ENCODE measurements at regions not wholly inside any gene's neighbourhood (a gene's known extent, or its start where the extent isn't known, plus 50 kb on each side); places are given as distances from the start of the nearest gene placed in this dataset.

DNA sequence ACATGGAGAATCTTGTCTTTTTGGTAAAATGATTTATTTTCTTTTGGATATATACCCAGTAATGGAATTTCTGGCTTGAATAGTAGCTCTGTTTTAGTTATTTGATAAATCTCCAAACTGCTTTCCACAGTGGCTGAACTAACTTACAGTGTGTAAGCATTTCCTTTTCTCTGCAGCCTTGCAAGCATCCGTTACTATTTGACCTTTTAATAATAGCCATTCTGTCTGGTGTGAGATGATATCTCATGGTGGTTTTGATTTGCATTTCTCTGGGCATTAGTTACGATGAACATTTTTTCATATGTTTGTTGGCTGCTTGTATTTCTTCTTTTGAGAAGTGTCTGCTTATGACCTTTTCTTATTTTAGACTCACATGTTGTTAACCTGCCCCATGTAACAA is 190.2 kb downstream of the GALR1 start:
- DNase-seq: no peak

DNA sequence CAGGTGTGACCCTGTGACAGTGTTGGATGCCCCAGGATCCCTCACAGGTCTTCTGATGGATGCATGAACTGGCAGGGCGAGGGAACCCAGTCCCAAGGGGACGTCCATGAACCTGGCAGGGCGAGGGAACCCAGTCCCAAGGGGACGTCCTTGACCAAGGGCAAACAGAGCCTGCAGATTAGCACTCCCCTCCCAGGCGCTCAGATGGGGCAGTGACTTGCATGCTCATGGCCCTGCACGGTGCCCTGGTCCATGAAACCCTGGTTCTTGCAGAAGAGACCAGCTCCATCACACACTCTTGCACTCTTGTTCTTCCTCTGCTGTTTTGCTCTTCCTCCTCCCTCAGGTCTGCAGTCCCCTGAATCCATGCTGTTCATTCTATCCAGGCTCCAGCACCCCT is 192.7 kb downstream of the GALR1 start:
- DNase-seq: no peak

DNA sequence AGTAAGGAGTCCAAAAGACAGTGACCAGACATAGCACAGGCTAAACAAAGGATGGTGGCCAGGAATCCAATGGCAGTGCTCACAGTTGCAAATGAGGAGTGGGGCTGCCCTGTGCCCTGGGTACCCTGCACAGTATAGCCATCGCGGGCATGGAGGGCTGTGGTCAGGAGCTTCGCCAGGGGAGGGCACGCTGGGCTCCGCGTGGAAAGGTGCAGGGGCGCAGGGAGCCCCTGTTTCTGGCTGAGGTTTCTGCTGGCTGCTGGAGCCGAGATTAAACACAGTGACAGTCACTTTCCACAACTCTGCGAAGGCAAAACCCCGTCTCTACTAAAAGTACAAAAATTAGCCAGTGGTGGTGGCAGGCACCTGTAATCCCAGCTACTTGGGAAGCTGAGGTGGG is 194.7 kb downstream of the GALR1 start:
- no peak for DNase-seq

DNA sequence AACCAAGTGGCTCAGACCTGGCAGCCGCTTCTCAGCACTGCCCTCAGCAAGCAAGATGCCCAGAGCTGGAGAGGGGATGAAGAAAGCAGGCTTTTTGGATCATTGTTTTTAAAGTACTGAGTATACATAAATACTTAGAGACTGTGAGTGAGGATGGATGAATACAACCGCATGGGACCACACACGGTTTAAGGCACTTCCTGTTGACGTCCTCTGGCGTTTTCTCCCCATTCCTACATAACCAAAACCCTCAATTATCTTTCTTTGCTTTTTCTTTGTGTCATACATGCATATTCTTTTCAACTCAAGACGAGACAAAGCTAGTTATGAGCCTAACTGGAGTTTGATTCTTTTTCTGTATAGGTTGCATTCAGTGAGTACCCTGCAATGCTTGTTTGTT is 198.4 kb downstream of the GALR1 start:
- no peak for DNase-seq

DNA sequence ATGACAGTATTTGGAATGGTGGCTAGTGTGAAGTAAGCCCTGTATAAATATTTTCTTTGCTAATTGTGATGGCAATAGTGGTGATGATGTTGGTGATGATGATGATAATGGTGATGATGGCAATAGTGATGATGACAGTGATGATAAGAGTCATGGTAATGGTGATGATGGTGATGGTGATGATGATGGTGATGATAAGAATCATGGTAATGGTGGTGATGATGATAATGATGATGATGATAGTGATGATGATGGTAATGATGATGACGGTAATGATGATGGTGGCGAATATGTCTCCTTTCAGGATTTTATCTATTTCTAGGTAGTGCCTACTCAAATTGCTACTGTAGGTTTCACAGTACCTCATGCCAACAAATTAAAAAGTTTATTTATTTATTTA is 205.4 kb downstream of the GALR1 start:
- DNase-seq: no peak

DNA sequence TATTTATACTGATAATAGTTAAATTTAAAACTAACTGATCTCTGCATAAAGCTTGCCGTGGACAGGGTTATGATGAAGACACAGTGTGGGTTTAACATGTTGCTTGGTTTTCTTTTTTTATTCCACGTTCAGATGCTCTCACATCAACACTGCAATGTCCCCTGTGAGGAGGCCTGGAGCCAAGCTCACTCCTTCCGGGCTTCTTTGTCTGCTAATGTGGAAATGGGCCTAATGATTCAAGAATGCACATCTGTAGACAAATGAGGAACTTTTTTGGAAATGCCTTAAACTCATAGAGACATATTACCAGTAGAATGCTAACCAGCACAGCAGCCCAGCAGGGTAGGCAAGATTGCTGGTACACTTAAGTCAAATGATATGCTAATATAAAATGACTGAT is 208.0 kb downstream of the GALR1 start:
- DNase-seq: no peak

DNA sequence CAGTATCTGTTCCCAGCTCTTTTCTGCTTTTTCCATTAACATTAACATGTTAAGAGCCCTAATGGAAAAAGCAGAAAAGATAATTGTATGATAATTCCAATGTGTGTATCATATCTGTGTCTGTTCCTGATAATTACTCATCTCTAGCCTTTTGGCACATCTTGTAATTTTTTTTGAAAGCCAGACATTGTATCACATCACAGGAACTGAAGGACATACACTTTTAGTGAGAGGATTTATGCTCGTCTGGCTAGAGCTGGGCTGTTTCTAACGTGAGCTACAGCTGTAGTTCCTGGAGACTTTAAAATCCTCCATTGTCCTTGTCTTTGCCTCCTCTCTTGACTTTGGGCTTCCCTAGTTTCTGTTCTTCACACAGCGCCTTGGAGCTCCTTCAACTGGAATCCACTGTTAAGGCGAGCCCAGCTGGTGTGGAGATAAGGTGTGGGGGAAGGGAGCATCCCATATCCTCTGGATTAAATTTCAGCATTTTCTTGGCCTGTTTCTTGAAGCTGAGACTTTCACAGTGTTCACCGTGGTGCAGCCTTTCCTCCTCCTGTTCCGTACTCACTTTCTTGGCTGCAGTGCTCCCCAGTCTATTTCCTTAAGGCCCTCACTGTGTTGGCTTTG is 211.5 kb downstream of the GALR1 start:
- DNase-seq: no peak

DNA sequence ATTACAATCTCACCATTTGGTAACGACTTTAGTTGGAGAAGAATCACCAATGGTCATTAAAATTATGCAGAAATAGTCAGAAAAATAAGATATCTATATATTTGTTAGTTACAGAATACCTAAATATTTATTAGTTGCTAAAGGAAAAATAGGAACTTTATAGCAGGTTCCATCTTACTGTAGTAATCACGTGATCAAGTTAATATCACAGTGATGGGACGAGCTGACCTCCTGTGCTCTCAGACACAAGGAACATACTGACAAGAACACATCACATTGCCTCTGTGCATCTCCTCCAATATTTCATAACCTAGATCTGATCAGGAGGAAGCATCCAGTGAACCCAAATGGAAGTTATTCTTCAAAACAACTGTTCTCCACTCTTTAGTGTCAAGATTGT is 215.3 kb downstream of the GALR1 start:
- DNase-seq: no peak

DNA sequence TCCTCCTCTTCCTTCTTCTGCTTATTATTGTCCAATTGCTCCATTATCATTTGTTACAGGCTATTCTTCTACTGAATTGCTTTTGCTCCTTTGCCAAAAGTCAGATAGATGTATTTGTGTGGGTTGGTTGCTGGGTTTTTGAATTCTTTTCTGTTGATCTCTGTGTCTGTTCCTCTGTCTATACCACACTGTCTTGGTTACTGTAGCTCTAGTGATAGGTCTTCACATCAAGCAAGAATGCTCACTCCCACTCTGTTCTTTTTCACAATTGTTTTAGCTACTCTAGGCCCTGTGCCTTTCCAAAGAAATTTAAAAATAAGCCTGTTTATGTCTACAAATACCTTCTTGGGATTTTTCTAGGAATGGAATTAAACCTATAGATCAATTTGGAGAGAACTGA is 217.2 kb downstream of the GALR1 start:
- no peak for DNase-seq

DNA sequence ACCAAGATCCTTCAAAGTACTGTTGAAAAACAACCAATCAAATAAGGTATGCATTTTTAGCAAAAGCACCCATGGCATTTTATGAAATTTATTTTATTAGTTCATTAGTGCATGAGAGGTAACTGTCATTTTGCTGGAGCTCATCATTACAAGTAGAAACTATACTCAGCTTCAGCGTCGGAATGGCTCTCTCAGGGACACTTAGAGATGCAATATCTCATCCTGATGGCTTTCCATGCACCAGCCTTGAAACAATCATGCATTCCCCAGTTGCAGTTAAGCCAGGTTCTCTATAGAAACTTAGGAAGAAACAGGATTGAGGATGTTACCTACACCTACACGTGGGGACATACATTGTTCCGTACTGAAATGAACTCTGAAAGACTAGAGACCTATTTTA is 219.5 kb downstream of the GALR1 start:
- DNase-seq: no peak

DNA sequence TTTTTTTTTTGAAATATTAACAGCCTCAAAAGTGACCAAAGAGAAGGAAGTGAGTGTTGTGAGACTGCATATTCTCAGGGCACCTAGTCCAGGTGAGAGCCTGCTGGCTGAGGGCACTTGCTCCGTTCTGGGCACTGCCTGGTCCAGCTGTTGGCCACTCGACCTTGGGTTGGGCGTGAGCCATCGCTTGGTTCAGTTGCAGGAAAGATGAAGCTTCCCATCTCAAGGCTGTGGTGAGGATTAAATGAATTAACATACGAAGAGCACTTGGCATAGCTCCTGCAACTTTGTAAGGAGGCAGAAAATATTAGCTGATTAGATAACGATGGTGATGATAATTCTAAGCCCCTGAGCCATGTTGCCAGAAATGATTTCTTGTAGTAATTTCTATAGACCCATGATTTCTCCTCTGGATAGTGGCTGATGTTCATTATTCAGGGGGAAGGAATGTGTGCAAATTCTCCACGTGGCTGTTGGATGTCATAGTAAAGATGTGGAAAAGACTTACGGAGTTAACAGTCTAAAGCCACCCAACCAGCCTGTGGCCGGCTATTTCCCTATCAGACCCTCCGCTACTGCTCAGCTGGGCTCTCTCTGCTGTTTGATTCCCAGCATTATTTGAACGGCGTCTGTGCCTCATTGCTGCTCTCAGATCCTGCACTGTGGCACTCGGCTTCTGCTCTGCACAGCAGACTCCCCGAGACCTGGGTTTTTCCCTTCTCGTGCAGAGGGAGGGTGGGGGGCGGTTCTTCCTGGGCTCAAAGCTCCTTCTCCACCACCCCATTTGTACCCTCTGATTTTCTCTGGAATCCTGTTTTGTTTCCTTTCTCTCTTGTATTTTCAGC is 221.1 kb downstream of the GALR1 start:
- DNase-seq: no peak

DNA sequence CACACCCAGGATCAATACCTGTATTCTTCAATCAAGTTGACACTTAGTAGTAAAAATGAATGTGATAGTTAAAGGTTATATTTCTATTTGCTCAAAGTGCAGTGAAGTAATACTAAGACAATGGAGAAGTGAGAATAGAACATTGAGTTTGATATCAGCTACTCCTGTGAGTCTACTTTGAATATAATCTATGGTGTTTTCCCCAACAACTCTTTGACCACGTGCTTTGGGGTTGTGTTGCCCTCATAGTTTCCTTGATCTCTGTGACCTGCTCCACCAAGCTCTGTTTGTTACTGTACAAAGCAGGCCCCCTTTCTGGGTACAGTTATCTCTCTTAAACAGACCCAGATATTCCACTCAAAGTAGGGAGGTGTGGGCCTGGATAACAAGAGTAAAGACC is 222.9 kb downstream of the GALR1 start:
- DNase-seq: no peak

DNA sequence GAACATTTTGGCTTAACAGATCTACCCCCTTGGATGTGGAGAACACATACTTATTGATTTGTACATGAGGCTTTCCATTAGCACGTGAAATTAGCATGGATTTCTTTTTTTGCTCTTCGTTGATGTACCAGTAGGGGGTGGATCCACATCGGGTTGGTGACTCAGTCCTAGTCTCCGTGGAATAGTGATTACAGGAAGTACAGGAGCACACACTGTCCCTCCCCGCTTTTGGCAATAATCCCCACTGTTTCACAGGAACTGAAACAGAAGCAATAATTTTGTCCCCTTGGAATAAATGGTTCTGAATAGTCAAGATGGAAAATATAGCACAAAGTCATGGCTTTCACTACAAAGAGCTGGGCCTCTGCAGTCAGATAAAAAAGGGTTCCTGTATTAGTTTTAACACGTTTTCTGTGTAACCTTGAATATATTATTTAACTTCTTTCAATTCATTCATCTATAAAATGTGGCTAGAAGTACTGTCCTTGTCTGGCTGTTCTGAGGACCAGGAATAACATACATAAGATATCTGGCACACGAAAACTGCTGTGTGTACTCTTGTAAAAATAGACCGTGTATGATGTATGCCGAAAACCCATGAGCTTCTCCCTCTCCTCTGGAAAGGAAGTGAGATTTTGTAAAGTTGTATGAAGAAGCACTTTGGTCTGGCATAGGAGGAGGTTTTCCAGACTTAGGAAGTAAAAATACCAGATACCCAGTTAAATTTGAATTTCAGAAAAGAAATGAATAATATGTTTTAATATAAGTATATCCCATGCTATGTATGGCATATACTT is 229.2 kb downstream of the GALR1 start:
- peak in 5 of 58 donors; percentile 6 to 26 (median 9) for DNase-seq

DNA sequence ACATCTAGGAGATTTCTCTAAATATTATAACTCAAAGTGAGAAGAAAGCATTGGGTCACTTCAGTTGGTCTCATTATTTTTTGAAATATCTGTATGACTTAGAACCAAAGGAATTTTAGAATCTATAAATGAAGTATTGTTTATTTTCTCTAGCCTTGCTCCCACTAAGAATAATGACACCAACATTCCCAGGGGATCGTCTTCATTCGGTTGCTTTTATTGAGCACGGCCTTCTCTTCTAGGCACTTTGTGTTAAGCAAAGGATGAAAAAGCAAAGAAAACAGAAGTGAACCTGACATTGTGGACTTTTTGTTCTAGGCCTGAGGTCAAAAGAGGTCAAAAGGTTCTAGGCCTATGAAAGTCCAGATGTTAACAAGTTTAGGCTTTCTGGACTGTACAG is 231.9 kb downstream of the GALR1 start:
- no peak for DNase-seq

DNA sequence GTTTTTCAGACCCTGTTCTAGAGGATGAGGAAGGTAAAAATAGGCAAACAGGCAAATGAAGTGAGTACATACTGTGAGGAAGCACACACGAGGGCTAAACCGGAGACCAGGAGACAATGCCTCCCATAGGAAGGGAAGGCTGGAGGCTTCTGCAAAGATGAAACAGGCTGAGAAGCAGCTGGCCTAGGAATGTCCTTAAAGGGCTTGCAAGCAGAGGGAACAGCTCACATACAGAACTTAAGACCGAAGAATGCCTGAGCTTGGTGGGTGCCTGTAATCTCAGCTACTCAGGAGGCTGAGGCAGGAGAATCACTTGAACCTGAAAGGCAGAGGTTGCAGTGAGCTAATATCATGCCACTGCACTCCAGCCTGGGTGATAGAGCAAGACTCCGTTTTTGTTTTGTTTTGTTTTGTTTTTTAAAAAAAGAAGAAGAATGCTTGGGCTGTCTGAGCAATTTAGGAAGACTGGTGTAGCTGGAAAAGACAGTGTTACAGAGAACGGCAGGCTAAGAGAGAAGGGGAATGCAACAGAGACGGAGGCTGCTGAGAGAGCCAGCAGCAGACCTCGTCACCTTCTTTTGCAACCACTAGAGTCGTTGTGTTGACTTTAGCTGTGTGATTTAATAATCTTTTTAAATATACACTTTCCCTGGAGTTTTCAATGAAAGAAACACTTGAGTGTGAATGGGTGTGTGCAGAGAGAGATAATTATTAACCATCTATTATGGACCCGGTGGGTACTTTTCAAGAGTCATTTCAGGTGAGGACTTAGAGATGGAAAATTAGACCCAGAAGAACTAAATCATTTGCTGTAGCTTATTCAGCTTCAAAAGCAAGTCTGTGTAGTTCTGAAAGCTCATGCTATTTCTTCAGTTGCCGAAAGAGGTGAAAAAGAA is 232.8 kb downstream of the GALR1 start:
- no peak for DNase-seq

DNA sequence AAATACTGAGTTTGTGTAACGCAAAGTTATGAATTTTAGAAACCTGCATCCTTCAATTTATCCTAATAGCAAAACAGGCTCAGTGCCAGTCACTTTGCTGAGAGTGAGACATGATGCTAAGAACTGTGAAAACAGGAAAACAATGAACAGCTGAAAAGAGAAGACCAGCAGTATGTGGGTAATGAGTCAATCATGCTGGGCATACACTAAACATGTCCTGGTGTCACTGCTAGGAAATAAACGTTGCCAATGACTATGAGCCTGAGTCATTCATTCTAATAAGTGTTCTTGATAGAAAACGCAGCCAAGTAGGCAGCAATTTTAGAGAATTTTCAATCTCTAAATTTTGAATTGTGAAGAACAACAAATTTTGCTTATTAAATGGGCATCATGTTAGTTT is 237.3 kb downstream of the GALR1 start:
- DNase-seq: no peak

DNA sequence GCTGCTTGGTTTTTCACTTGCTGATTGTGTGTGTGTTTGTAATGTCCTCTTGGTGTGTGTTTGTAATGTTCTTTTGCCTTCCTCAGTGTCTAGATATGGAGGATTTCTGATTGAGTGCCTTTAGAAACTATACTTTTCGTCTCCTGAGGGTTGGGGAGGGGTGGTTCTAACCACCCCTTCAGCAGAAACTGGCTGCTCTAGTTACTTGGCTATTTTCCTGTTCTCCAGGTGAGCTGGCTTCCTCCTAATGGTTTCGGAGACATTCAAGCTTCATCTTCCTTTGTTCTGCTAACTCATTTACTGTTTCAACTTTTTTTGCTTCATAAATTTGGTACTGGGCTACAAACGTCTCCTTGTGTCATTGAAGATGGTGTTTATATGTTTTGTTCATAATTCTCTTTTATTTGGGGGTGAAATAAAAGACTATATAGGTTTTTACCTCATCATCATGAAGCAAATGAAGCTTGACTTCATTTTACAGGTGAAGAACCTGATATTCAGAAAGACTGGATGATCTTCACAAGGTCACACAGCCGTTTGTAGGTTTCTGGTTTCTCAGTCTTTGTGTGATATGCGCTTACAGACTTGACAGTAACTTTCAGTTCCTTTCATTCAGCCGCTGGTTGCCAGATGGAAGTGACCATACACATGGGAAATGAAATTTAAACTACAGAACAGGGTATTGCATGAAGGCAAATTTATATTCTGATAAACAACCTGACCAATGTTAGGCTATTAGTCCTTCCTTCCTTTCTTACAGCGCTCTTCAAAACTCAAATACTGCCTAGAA is 238.5 kb downstream of the GALR1 start:
- no peak for DNase-seq

DNA sequence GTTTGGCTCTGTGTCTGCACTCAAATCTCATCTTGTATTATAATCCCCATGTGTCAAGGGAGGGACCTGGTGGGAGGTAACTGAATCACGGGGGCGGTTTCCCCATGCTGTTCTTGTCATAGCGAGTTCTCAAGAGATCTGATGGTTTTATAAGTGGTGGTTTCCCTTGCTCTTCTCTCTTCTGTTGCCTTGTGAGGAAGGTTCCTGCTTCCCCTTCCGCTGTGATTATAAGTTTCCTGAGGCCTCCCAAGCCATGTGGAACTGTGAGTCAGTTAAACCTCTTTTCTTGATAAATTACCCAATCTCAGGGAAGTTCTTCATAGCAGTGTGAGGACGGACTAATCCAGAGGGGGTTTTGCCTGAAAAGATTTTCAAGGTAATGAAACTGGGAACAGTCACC is 245.4 kb downstream of the GALR1 start:
- no peak for DNase-seq

DNA sequence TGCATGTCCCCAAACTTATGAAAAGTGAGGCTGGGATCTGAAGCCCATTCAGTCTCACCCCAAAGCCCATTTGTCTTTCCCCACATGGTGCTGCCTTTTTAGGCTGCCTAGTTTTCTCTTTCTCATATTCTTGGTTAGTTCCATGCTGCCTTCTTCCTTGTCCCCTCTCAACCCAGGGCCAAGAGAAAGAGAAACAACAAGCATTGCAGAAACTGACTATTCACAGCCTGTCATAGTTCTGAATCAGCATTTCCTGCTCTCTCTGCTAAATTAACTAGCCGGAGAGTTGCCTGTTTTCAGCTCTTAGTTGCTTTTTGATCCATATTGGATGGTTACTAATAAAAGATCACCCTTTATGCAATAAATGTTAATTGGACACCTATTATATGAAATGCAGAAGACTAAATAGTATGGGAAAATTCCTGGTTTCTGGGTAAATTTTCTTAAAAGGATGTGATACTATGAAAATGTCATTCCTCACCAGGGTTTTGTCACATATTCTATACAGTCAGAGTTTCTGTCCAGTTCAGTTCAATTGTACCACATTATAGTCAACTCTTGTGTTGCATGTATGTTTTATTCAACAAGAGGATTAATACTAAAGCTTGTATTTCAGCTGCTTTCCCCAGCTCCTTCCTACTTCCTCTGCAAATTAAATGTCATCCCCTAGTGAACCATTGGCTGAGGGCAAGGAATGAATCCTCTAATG is 246.5 kb downstream of the GALR1 start:
- DNase-seq: no peak

DNA sequence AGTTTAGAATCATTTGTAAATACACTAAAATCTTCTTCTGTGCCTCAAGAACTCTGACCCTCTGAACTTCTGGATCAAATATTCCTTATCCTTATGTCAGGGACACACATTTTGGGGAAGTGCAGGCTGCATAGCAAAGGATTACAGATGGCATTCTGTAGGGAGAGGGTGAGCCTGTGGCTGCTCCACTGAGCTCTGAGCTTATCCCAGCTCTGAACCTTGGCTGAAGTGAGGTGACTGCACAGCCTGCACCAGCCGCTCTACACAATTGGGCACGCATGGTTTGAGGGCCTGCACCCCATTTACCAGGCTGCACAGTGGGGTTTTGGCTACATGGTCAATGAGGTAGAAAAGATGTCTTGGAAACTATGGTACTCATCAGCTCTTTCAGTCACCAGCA is 251.6 kb downstream of the GALR1 start:
- no peak for DNase-seq
